ENCODE measurements at regions not wholly inside any gene's neighbourhood (a gene's known extent, or its start where the extent isn't known, plus 50 kb on each side); places are given as distances from the start of the nearest gene placed in this dataset.

DNA sequence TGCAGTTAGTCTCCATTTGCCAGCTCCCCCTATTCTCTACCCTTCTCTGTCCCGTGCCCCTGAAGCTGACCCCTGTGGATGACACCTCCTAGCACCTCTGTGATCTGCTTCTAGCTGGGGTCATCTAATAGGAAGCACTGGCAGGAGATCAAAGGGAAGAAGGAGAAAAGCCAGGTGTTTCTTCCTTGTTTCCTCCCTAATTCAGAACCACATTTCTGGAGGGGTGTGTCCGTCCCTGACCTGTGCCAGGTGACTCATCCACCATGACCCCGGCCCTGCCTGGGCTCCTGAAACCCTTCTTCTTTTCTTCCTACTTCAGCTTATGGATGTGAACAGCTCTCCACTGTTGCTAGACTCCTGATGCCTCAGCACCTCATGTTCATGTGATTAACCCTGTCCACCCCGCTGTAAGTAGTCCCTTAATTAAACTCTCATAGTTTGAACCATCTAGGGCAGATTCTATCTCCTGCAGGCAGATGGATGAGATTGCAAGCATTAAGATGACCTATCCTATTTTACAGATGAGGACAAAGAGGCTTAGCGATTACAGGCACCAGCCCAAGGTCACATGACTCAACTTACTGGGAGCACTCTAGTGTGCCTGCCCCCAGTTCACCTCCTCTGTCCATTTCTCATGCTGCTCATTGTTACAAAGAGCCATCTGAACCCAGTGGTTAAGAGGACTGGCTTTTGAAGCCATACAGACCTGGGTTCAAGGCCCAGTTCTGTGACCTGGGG lies 770.5 kb downstream of the MED13L start:
- DNase-seq (ENCODE audit: low spot score), result no peak

DNA sequence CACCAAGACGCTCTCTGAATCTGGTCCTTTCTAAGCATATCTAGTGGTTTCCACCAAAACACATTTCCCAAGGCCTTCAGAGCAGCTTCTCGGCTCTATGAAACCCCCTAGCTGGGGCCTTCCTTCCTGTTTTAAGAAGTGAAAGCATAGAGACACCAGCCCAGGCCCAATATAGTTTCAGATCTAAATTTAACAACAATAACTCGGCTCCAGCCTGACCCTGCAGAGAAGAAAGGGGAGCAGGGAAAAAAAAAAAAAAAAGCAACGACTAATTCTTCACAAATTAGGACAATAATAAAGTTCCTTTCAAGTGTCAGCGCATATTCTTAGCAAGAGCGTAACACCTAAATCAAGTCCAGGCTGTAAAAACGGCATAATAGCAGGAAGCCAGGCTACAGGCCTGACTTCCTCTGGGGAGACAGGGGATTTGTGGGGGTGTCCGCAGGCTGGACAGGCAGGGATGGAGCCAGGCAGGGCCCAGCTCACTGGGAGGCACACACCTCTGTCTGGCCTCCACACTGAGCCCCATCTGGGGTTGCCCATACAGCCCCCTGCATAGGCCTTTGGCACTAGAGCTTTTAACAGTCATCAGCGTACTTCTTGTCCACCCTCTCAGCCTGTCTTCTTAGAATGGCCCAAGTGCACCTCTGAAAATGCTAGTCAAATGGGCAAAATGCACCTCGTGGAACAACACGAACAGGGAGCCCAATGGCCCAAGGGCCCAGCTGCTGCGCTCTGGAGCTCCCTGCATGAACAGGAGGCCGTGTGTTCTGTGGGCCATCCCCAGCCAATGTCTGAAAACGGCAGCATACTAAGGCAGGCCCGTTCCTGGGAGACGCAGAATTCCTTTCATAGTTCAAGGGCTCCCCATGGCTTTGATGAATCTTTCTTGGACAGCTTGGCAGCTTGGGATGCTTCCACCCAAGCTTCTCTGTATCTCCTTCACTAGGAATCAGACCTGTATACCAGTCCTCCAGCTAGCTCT lies 772.9 kb downstream of the MED13L start:
- DNase-seq (ENCODE audit: low spot score), result no peak

DNA sequence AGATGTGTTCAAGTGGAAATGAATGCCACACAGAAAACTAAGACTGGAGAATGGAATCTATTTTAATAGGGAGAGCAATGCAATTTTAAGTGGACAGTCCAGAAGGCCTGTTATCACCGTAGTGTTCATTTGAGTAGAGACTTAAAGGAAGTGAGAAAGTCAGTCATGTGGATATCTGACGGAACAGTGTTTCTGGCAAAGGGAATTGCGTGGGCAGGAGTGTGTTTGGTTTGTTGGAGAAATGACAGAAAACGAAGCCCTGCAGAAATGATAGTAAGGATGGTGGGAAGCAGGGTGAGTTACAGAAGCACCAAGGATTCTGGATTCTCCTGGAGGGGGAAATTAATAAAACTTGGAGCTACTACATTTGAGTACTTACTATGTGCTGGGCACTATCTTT lies 776.6 kb downstream of the MED13L start:
- DNase-seq (ENCODE audit: low spot score), result no peak

DNA sequence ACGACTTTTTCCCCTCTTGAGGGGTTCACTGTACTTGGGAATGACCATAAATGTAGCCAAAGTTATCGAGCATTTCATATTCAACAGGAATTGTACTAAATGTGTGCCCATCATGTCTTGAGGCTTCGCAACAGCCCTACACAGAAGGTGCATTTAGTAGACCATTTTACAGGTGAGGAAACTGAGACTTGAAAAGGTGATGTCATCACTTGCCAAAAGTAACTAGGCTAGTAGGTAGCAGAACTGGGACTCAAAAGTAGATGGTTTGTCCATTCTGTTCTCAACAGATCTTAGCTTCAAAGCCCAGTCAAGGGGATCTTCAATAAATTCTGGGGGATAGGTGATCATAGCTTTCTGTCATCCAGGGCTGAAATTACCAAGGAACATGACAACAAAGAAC lies 782.2 kb downstream of the MED13L start:
- no peak for DNase-seq (ENCODE audit: low spot score)

DNA sequence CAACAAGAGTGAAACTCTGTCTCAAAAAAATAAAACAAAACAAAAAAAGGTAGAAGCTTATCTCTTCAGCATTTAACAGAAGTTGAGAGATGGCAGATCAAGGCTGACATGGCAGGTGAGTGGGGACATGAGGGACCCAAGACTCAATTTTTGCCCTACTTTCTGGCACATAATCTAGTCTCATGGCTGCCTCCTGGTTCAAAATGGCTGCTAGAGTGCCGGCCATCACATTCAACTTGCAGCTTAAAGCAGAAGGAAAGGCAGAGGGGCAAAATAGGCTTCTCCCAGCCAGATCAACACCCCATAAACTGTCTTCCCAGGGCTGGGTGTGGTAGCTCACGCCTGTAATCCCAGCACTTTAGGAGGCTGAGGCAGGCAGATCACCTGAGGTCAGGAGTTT lies 784.9 kb downstream of the MED13L start:
- DNase-seq (ENCODE audit: low spot score), result no peak

DNA sequence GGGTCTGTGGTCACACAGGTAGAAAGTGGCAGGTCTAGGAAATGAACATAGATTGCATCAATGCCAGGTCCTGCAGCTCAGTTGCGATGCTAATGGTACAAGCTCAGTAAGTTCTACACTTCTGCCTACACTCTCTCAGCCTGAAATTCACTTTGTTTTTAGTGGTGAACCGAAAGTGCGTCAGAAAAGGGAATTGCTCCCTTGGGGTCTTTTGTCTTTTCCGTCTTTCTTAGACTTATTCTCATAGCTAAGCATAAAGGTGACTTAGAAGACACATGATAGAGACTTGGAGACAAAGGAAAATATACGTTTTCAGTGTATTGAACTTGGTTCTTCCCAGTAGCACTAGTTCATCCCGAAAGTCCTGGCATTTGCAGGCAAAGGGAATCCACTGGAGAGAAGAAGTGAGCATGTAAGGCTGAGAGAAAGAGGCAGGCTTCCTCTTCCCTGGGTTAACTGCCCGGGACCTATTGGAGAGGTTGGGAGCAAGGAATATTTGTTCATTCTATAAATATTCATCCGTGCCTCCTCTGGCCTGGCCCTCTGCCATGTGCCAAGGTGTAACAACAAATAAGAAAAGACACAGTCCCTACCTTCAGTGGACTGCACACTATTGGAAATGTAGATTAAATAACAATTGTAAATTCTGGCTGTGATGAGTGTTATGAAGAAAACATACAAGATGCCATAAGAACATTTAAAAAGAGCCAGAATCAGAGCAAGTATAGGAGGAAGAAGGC lies 785.8 kb downstream of the MED13L start:
- no peak for DNase-seq (ENCODE audit: low spot score)

DNA sequence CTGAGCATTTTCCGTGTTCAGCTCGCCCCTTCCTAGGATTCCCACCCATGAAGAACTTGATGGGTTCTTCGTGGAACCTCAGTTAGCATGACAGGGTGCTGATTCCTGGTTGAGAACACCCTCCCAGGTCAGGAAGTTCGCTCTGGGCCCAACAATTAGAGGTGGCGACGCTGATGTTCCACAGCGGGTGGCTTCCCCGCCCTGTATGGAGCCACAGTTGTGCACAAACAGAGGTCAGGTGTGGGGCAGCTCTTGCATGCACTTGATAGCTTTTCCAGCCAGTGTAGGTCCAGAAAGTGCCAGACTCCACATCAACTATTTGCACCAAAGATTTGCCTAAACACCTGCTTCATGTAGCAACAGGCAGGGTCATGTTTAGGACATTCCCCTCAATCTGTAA lies 788.2 kb downstream of the MED13L start:
- DNase-seq (ENCODE audit: low spot score), result no peak

DNA sequence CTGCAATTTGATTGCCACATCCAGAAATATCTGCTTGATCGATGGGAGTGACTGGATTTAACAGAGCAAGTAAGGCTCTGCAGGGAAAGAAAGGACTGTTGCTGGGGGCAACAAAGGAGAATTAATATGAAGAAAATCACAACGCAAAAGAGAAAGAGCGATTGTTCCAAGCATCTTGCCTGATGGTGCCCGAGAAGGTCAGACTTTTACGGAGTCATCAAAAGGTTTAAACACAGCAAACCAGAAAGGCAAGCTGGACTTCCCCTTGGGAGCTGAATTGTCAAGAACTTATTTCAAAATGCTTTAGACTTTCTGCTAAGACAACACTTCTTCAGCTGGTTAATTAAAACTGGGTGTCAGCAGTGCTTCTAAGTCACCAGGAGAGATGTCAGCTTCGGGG lies 791.5 kb downstream of the MED13L start:
- DNase-seq (ENCODE audit: low spot score), result no peak

DNA sequence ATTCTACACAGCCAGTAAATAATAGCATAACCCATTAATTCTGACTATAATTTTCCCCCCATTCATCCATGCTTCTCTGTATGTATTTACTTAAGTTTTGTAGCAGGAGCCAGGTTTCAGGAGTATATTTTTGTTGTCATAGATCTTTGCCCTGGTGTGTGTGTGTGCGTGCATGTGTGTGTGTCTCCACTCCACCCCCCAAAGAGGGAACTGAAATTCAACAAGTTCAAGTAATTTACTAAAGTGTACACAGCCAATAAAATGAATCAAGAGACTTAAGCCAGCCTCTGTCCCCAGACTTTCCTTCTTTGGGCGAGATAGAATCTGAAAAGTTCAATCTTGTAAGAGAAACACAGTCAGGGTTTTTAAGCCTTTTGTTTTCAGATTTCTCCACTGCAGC lies 792.0 kb downstream of the MED13L start:
- no peak for DNase-seq (ENCODE audit: low spot score)

DNA sequence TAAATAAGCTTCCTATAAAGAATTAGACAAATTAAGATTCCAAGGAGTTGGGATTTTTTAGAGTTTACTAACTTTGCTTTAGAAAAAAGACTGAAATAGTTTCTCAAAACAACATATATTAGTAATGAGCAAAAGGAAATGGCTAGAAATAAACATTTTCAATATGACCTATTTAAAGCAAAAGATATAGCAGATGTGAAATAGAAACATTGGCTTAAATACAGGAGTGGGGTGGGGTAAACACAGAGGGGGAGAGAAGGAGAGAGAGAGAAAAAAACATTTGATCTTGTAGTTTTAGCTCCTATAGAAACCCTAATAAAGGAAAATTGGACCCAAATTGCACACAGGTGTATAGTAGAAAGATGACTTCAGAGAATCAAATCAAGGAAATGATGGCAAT lies 794.5 kb downstream of the MED13L start:
- no peak for DNase-seq (ENCODE audit: low spot score)

DNA sequence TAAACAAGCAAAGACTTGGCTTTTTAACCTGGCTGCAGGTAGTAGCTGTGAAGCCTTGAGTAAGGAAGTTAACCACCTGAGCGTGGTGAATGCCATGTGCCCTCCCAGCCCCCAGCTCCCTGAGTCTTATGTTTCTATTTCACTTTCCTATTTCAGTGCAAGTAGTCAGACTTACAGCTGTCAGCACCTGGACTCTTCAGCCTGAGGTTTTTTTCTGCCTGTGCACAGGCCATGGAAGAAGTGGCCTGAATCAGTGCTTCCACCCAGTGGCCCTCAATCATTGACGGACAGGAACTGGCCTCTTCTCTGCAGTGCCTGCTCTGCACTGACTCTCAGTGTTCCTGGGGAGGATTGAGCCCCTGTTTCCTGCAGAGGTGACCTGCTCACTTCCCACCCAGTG lies 796.4 kb downstream of the MED13L start:
- no peak for DNase-seq (ENCODE audit: low spot score)

DNA sequence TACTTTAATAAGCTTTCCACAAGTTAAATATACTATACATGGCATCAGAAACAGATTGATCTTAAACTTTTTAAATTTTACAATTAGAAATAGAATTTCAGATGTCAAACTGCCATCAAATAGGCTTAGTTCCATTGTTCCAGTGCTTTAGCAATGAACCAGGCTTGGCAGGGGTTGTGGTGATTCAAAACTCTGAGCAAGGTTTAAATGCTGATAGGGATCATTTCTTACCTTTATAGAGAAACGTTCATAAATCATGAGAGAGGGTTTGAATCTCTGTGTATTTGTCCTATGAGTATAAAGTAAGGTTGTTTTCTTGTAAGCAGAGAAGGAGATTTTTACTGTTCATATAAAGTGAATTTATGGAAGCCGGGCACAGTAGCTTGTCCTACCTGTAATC lies 794.5 kb upstream of the TBX3 start:
- no peak for DNase-seq (ENCODE audit: low spot score)

DNA sequence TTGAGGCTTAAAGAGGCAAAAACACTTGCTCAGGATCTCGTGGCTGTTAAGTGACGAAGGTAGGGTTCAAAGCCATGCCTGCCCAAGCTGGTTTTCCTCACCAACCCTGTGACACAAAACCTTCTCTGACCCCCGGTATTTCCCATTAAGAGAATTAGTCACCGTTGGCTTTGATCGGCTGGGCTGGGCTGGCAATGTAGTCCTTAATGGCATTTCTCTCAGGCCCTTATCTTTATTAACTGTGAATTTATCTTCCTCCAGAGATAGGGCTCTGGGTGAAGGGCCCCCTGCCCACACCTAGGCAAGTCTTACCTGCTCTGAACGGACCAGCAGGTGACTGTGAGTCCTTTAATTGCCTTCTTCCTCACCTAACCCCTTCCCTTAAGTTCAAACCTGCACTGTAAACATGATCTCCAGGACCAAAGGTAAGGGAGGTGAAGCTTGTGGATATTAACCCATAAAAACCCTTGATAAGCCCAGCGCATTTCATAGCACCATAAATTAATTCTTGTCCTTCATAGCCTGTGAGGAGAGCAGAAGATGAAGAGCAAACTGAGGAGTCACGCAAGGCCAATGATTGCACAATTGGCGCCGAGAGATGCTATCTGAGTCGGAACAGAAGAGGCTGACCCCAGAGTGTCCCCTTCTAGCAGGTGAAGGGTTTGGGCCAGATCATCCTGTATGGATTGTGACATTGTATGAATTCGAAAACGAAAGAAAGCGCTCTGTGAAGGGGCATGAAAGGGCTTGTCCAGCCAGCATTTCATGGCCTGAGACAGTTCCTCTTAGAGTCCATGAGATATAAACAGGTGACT lies 790.8 kb upstream of the TBX3 start:
- DNase-seq (ENCODE audit: low spot score), result no peak

DNA sequence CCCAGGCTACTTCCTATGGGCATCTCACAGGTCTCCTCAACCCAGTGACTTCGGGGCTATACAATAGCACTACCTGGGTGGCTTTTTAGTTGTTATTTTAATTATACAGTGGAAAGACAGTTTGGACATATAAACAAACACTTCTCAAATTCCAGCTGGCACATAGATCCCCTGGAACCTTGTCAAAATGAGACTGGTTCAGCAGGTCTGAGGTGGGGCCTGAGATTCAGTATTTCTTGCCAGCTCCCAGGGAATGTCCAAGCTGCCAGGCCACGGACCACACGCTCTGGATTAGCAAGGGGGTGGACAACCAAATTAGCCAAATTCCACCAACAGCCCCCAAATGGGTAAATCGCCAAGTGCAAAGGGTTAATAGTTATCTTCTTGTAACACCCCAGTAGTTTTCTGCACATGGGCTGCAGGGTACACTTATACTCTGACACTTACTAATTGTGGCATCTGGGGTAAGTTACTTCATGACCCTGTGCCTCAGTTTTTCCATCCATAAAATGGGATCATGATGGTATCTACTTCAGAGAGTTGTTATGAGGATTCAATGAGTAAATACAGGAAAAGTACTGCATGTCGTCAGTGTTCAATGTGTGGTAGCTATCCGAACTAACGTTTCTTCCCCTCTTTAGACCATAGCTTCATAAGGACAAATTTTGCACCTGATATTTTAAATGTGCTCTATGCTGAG lies 789.4 kb upstream of the TBX3 start:
- DNase-seq (ENCODE audit: low spot score), result no peak

DNA sequence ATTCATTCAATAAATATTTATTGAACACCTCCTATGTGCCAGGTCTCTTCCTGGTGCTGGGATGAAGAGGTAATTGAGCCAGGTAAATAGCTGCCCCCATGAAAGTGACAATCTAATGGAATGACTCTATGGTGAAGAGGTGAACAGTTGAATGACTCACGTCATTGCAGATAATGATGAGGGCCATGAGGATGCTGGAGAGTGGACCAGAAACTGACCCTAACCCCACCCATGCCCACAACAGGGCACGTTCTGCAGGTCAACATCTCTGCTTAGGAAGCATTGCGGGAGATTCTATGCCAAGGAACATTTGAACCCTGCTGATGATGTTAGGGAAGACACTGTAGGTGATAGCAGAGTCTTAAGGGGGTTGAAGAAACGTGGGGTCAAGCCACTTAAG lies 788.9 kb upstream of the TBX3 start:
- no peak for DNase-seq (ENCODE audit: low spot score)

DNA sequence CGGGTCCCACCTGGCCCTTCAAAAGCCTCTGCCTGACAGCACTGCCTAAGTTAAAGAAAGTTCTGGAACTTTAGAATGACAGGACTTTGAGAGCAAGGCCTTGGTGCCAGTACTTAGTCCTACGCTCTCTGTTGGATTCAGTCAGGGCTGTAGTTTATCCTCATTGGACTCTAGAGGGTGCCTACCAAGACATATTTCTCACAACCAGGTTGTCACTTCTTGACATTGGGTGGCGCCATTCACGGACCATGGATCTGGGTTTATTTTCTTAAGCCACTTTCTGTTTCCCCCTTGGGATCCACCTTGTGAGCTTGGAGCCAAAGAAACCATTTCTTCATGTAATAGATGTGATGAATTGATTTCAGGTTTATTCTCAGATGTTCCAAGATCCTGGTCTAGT lies 787.0 kb upstream of the TBX3 start:
- no peak for DNase-seq (ENCODE audit: low spot score)

DNA sequence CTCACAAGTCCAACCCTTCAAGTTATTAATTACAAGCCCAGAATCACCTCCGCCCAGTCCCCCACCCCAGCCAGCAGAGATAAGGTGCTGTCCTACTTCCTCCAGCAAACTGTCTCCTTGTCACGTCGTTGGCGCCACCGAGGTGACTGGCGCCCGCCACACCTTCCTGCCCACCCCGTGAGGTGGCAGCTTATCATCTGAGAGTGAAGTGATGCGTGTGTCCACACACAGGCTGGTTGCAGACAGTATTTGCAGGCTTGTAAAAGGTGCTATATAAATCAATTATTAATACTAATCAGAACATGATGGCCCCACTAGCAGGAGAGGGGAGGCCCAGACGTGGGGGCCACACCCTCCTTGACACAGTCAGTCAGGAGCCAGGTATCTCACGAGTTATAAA lies 786.6 kb upstream of the TBX3 start:
- DNase-seq (ENCODE audit: low spot score), result no peak

DNA sequence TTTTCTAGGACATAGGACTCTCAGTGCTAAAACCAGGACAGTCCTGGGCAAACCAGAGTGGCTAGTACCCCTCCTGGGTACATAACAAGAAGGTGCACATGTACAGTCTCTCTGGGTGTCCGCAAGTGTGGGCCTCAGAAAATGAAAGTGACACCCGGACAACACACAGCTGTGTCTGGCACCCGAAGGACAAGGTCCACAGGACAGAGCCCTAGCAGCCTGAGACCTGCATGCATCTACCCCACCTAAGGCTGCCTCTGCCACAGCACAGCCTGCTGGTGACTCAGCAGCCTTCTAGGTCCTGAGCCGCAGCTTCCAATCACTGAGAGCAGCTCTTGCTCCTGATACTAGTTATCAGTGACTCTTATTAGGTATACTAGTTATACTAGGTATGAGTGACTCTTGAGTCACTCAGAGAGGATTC lies 784.1 kb upstream of the TBX3 start:
- peak; percentile 70 for DNase-seq (ENCODE audit: low spot score)

DNA sequence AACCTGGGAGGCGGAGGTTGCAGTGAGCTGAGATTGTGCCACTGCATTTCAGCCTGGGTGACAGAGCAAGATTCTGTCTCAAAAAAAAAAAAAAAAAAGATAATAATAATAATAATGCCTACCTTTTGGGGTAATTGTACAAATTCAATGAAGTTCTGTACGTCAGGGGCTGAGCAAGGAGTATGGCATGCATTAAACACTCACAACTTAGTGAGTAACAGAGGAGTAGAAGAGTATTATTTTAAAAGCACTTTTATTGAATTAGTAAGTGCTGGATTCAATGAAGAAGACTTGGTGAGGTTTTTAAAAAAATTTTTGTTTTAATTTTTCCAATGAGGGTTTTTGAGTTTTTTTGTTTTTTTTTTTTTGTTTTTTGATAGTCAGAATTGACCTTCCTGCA lies 783.6 kb upstream of the TBX3 start:
- no peak for DNase-seq (ENCODE audit: low spot score)

DNA sequence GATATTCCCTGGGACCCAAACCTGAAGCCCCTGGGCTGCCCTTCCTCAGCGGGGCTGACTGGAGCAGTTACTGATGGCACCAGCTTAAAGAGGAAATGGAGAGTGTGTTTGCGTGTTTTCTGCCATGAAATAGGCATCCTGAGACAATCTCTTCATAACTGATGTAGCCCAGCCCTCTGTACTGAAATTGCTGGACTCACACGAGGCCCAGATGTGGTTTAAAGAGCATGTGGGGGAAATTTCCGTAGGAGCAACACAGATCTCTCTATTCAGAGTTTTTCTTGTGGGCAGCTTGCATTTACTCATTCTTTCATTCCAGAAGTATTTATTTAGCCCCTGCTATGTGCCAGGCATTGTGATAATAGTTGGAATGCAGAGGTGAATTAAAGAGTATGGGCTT lies 782.1 kb upstream of the TBX3 start:
- DNase-seq (ENCODE audit: low spot score), result no peak

DNA sequence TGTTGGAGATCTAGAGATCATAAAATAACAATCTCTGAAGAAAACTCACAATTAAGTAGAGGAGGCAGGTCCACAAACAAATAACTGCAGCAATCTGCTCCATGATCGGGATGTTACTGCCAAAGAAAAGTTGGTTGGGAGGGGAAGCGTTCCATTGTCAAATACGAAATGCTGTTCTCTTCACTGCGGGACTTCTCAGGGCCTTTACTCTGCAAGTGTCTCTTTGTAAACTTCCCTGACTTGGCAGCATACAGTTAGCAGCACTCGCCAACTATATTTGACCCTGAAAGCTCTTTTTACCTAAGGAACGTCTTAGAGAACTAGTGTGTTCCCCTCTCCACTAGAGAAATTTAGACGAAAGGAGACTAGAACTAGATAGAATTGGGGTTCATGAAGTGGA lies 780.7 kb upstream of the TBX3 start:
- DNase-seq (ENCODE audit: low spot score), result no peak
